ENCODE measurements at regions not wholly inside any gene's neighbourhood (a gene's known extent, or its start where the extent isn't known, plus 50 kb on each side); places are given as distances from the start of the nearest gene placed in this dataset.
"Not testable (repeated sequence)": the region's sequence is repeated elsewhere in the genome, so short reads cannot be mapped to it uniquely, and the experiment has no call there.

GRCh38 chr2:113386780-113387433, 50.6 kb upstream of the ZNG1B start:
- CTCF ChIA-PET; H3K9me3 Mint-ChIP-seq (ENCODE audit: low read depth); ATAC-seq; DNase-seq; POLR2A ChIA-PET; H3K27me3 Mint-ChIP-seq; intact Hi-C loops (cut with DNase I, micrococcal nuclease); H3K36me3 Mint-ChIP-seq (ENCODE audit: low read depth); H3K27ac Mint-ChIP-seq; H3K4me3 Mint-ChIP-seq: not testable (repeated sequence)
- peaks cover 12% of the 10 kb centered on the region for H3K4me1 Mint-ChIP-seq

GRCh38 chr2:113379621-113380020, 57.9 kb upstream of the ZNG1B start:
- H3K4me1 Mint-ChIP-seq = peaks cover 13% of the 10 kb centered on the region
- H3K4me3 Mint-ChIP-seq; H3K9me3 Mint-ChIP-seq (ENCODE audit: low read depth); ATAC-seq; H3K36me3 Mint-ChIP-seq (ENCODE audit: low read depth); H3K27me3 Mint-ChIP-seq; H3K27ac Mint-ChIP-seq; POLR2A ChIA-PET; intact Hi-C loops (cut with DNase I, micrococcal nuclease); CTCF ChIA-PET; DNase-seq: not testable (repeated sequence)

- H3K27ac Mint-ChIP-seq = peak overlapping the region; percentile 69
- ChIA-PET CTCF (interaction anchor here (0.6 to 1.9 kb wide), 8 partner anchors 13 to 713 kb away, joined by 3 to 12 read pairs (median 3); no protein-coding TSS in a partner anchor), POLR2A (no interaction called here)
- intact Hi-C loops (cut with DNase I, micrococcal nuclease) = no loop called here
- H3K9me3 Mint-ChIP-seq (ENCODE audit: low read depth) = no peaks in the 10 kb centered on the region
- H3K4me1 Mint-ChIP-seq = peaks cover 13% of the 10 kb centered on the region
- peaks cover 2% of the 10 kb centered on the region for H3K27me3 Mint-ChIP-seq
- DNase-seq (no peak), ATAC-seq (peak; percentile 89)
- no peak overlapping the region for H3K4me3 Mint-ChIP-seq
- no peaks in the 10 kb centered on the region for H3K36me3 Mint-ChIP-seq (ENCODE audit: low read depth)
Measured at GRCh38 chr2:113376913-113377445, 60.5 kb upstream of the ZNG1B start.

GRCh38 chr2:113376253-113376912, 61.1 kb upstream of the ZNG1B start:
- Mint-ChIP-seq H3K4me1 (peaks cover 13% of the 10 kb centered on the region), H3K4me3 (no peak overlapping the region), H3K36me3 (ENCODE audit: low read depth) (no peaks in the 10 kb centered on the region), H3K27me3 (peaks cover 2% of the 10 kb centered on the region), H3K27ac (peak overlapping the region; percentile 37), H3K9me3 (ENCODE audit: low read depth) (no peaks in the 10 kb centered on the region)
- POLR2A ChIA-PET = no interaction called here
- DNase-seq (peak; percentile 13), ATAC-seq (peak; percentile 72)
- intact Hi-C loops (cut with DNase I, micrococcal nuclease) = no loop called here
- CTCF ChIA-PET = interaction anchor here (0.6 to 1.9 kb wide), 10 partner anchors 14 to 712 kb away, joined by 3 to 12 read pairs (median 3); no protein-coding TSS in a partner anchor

- H3K4me3 Mint-ChIP-seq; CTCF ChIA-PET; H3K9me3 Mint-ChIP-seq (ENCODE audit: low read depth); H3K27me3 Mint-ChIP-seq; ATAC-seq; H3K36me3 Mint-ChIP-seq (ENCODE audit: low read depth); POLR2A ChIA-PET; H3K27ac Mint-ChIP-seq; DNase-seq: not testable (repeated sequence)
- intact Hi-C loops (cut with DNase I, micrococcal nuclease) = loop anchor here (5.0 kb wide), 2 partner anchors 238 to 293 kb away; no protein-coding TSS in a partner anchor
- H3K4me1 Mint-ChIP-seq = peaks cover 17% of the 10 kb centered on the region
Measured at GRCh38 chr2:113374857-113375256, 62.6 kb upstream of the ZNG1B start.

- H3K9me3 Mint-ChIP-seq (ENCODE audit: low read depth); H3K27me3 Mint-ChIP-seq; DNase-seq; POLR2A ChIA-PET; H3K27ac Mint-ChIP-seq; H3K36me3 Mint-ChIP-seq (ENCODE audit: low read depth); H3K4me3 Mint-ChIP-seq; ATAC-seq: not testable (repeated sequence)
- intact Hi-C loops (cut with DNase I, micrococcal nuclease) = loop anchor here (5.0 kb wide), 2 partner anchors 235 to 290 kb away; no protein-coding TSS in a partner anchor
- CTCF ChIA-PET = interaction anchor here (0.6 to 1.2 kb wide), 3 partner anchors 12 to 235 kb away, joined by 3 to 4 read pairs (median 3); no protein-coding TSS in a partner anchor
- H3K4me1 Mint-ChIP-seq = peaks cover 15% of the 10 kb centered on the region
Measured at GRCh38 chr2:113372258-113372834, 65.1 kb upstream of the ZNG1B start.

GRCh38 chr2:113370478-113371091, 66.9 kb upstream of the ZNG1B start:
- Mint-ChIP-seq H3K9me3 (ENCODE audit: low read depth) (no peaks in the 10 kb centered on the region), H3K27me3 (peaks cover 2% of the 10 kb centered on the region), H3K27ac (no peak overlapping the region), H3K4me1 (peaks cover 7% of the 10 kb centered on the region), H3K4me3 (no peak overlapping the region), H3K36me3 (ENCODE audit: low read depth) (no peaks in the 10 kb centered on the region)
- intact Hi-C loops (cut with DNase I, micrococcal nuclease) = loop anchor here (1.0 to 5.0 kb wide), 6 partner anchors 72 to 288 kb away; no protein-coding TSS in a partner anchor
- DNase-seq (peak; percentile 78), ATAC-seq (peak; percentile 98)
- POLR2A ChIA-PET = no interaction called here
- CTCF ChIA-PET = interaction anchor here (0.6 to 2.0 kb wide), 22 partner anchors 12 to 290 kb away, joined by 3 to 10 read pairs (median 4); partner anchors contain the start of gene PSD4

- ATAC-seq (no peak), DNase-seq (no peak)
- Mint-ChIP-seq H3K27ac (no peak overlapping the region), H3K27me3 (peaks cover 2% of the 10 kb centered on the region), H3K4me1 (peaks cover 7% of the 10 kb centered on the region), H3K9me3 (ENCODE audit: low read depth) (no peaks in the 10 kb centered on the region), H3K36me3 (ENCODE audit: low read depth) (no peaks in the 10 kb centered on the region), H3K4me3 (no peak overlapping the region)
- CTCF ChIA-PET = interaction anchor here (0.6 to 2.0 kb wide), 20 partner anchors 11 to 290 kb away, joined by 3 to 9 read pairs (median 4); partner anchors contain the start of gene PSD4
- intact Hi-C loops (cut with DNase I, micrococcal nuclease) = loop anchor here (1.0 to 5.0 kb wide), 6 partner anchors 71 to 288 kb away; no protein-coding TSS in a partner anchor
- POLR2A ChIA-PET = no interaction called here
Measured at GRCh38 chr2:113370030-113370429, 67.5 kb upstream of the ZNG1B start.

GRCh38 chr2:113368581-113368980, 68.9 kb upstream of the ZNG1B start:
- H3K9me3 Mint-ChIP-seq (ENCODE audit: low read depth); ATAC-seq; H3K27ac Mint-ChIP-seq; H3K27me3 Mint-ChIP-seq; H3K36me3 Mint-ChIP-seq (ENCODE audit: low read depth); POLR2A ChIA-PET; CTCF ChIA-PET; DNase-seq; H3K4me1 Mint-ChIP-seq; H3K4me3 Mint-ChIP-seq: not testable (repeated sequence)
- intact Hi-C loops (cut with DNase I, micrococcal nuclease) = loop anchor here in 1 of 2 experiments (10.0 kb wide), 1 partner anchor 74 kb away; no protein-coding TSS in a partner anchor

GRCh38 chr2:113366821-113367220, 70.7 kb upstream of the ZNG1B start:
- not testable (repeated sequence) for H3K27me3 Mint-ChIP-seq, DNase-seq
- intact Hi-C loops (cut with DNase I, micrococcal nuclease) = loop anchor here in 1 of 2 experiments (10.0 kb wide), 1 partner anchor 72 kb away; no protein-coding TSS in a partner anchor

GRCh38 chr2:113365791-113366190, 71.7 kb upstream of the ZNG1B start:
- intact Hi-C loops (cut with DNase I, micrococcal nuclease) = loop anchor here in 1 of 2 experiments (10.0 kb wide), 1 partner anchor 71 kb away; no protein-coding TSS in a partner anchor
- H3K27me3 Mint-ChIP-seq = not testable (repeated sequence)

More at GRCh38 chr2:113366821-113367220, 70.7 kb upstream of the ZNG1B start:
- H3K9me3 Mint-ChIP-seq (ENCODE audit: low read depth); H3K4me1 Mint-ChIP-seq; H3K36me3 Mint-ChIP-seq (ENCODE audit: low read depth); ATAC-seq; H3K4me3 Mint-ChIP-seq; H3K27ac Mint-ChIP-seq; POLR2A ChIA-PET; CTCF ChIA-PET: not testable (repeated sequence)

More at GRCh38 chr2:113365791-113366190, 71.7 kb upstream of the ZNG1B start:
- H3K27ac Mint-ChIP-seq; DNase-seq; H3K36me3 Mint-ChIP-seq (ENCODE audit: low read depth); ATAC-seq; H3K4me3 Mint-ChIP-seq; H3K9me3 Mint-ChIP-seq (ENCODE audit: low read depth); POLR2A ChIA-PET; H3K4me1 Mint-ChIP-seq: not testable (repeated sequence)
- CTCF ChIA-PET = interaction anchor here (1.6 to 2.3 kb wide), 2 partner anchors 118 to 121 kb away, joined by 4 to 6 read pairs; no protein-coding TSS in a partner anchor

Measured in activated CD4-positive, alpha-beta T cell treated with anti-CD3 and anti-CD28 coated beads for 36 hours (primary cell).